Mesothelial cell of epicardium (in vitro differentiated cells): ENCODE measurements at regions not wholly inside any gene's neighbourhood (a gene's known extent, or its start where the extent isn't known, plus 50 kb on each side); places are given as distances from the start of the nearest gene placed in this dataset.

ENCODE experiments used
- DNase-seq, 2 experiments: peaks; one replicate each; pipeline ENCODE4 v3.0.0; 2021; ENCODE audit warnings: low spot score in 2 of 2; ENCODE audit not compliant: unreplicated experiment in 2 of 2
- H3K27ac Mint-ChIP-seq: 2 replicates; pipeline ENCODE4 v1.8.0; 2021; ENCODE audit warnings: mixed read lengths
- H3K27me3 Mint-ChIP-seq: 2 replicates; pipeline ENCODE4 v1.8.0; 2021; ENCODE audit warnings: low read depth, mixed read lengths
- H3K36me3 Mint-ChIP-seq: 2 replicates; pipeline ENCODE4 v1.8.0; 2021; ENCODE audit warnings: mixed read lengths
- H3K4me1 Mint-ChIP-seq: 2 replicates; pipeline ENCODE4 v1.8.0; 2021; ENCODE audit warnings: mixed read lengths
- H3K4me3 Mint-ChIP-seq: 2 replicates; pipeline ENCODE4 v1.8.0; 2021; ENCODE audit warnings: mild to moderate bottlenecking, moderate library complexity, mixed read lengths
- H3K9me3 Mint-ChIP-seq: 2 replicates; pipeline ENCODE4 v1.8.0; 2021; ENCODE audit warnings: mixed read lengths
- TF ChIP-seq, protein P1 (sequence below): fragments of 200-600 bp; sonication (generic); IDR thresholded peaks from one replicate; pipeline ENCODE4 v1.5.0; 2021; ENCODE audit warnings: antibody characterized with exemption; ENCODE audit not compliant: unreplicated experiment

DNA sequence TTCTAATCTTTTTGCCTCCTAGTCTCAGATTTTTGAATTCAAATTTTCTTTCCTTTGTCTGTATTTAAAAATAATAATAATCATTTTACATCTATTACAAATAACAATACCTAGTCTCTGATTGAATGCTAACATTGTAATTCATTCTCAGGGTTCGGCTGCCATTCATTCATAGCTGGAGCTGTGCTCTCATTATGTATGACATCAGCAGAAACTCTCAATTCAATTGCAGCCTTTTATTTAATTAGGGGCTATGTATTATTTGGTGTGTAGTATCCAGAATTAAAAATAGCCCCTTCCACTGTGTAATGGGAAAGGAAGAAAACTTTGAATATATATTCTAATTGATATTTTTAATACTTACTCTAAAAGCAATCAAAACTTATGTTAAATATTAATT, 270.4 kb upstream of the MDFIC2 start:
- no peak for DNase-seq
- Mint-ChIP-seq H3K4me1 (no peaks in the 10 kb centered on the region), H3K36me3 (no peaks in the 10 kb centered on the region), H3K4me3 (no peak overlapping the region), H3K27me3 (peaks cover 3% of the 10 kb centered on the region), H3K9me3 (peaks cover 5% of the 10 kb centered on the region), H3K27ac (no peak overlapping the region)
- TF ChIP-seq, protein P1, sequence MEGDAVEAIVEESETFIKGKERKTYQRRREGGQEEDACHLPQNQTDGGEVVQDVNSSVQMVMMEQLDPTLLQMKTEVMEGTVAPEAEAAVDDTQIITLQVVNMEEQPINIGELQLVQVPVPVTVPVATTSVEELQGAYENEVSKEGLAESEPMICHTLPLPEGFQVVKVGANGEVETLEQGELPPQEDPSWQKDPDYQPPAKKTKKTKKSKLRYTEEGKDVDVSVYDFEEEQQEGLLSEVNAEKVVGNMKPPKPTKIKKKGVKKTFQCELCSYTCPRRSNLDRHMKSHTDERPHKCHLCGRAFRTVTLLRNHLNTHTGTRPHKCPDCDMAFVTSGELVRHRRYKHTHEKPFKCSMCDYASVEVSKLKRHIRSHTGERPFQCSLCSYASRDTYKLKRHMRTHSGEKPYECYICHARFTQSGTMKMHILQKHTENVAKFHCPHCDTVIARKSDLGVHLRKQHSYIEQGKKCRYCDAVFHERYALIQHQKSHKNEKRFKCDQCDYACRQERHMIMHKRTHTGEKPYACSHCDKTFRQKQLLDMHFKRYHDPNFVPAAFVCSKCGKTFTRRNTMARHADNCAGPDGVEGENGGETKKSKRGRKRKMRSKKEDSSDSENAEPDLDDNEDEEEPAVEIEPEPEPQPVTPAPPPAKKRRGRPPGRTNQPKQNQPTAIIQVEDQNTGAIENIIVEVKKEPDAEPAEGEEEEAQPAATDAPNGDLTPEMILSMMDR, result no peak

DNA sequence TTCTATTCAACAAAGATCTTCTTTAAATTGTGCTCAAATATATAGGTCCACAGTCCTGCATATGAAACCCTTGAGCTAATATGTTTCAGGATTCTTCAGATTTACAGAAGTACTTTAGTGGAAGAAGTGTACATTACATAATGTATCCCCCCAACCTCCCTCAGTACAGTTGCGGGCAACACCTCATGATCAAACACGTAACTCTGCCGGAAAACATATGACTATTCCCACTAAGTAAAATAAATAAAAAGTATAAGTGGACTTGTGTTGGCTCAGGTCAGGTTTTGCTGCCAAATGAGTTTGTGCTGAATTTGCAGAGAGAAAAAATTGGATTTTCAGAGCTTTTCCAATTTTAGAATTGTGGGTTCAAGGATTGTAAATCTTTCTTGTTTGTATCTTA, 267.6 kb upstream of the MDFIC2 start:
- H3K36me3 Mint-ChIP-seq, result no peaks in the 10 kb centered on the region

DNA sequence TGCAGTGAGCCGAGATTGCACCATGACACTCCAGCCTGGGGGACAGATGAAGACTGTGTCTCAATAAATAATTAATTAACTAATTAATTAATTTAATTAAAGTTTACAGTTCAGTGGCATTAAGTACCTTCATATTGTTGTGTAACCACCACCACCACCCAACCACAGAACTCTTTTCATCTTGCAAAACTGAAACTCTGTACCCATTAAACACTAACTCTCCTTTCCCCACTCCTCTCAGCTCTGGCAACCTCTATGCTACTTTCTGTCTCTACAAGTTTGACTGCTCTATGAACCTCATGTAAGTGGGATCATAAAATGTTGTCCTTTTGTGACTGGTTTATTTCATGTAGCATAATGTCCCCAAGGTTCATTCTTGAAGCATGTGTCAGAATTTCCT, 259.3 kb upstream of the MDFIC2 start:
- Mint-ChIP-seq H3K9me3 (peaks cover 6% of the 10 kb centered on the region), H3K4me3 (no peak overlapping the region), H3K27me3 (no peaks in the 10 kb centered on the region), H3K27ac (no peak overlapping the region), H3K4me1 (no peaks in the 10 kb centered on the region), H3K36me3 (no peaks in the 10 kb centered on the region)
- DNase-seq, result no peak
- TF ChIP-seq, protein P1, result no peak

More for the DNA sequence above, 267.6 kb upstream of the MDFIC2 start:
- Mint-ChIP-seq H3K27me3 (peaks cover 3% of the 10 kb centered on the region), H3K4me1 (no peaks in the 10 kb centered on the region), H3K9me3 (peaks cover 5% of the 10 kb centered on the region), H3K27ac (no peak overlapping the region), H3K4me3 (no peak overlapping the region)
- no peak for DNase-seq
- TF ChIP-seq, protein P1, result no peak

DNA sequence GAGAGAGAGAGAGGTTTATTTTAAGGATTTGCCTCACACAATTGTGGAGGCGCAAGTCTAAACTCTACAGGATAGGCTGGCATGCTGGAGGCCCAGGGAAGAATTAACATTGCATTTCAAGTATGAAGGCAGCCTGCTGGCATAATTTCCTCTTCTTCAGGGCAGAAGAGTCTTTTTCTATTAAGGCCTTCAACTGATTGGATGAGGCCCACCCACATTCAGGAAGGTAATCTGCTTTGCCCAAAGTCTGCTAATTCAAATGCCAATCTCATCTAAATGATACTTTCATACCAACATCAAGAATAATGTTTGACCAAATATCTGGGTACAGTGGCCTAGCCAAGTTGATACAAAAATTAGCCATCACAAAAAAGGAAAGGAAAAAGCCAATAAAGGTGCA, 258.1 kb upstream of the MDFIC2 start:
- TF ChIP-seq, protein P1, result no peak
- H3K36me3 Mint-ChIP-seq, result no peaks in the 10 kb centered on the region
- no peak overlapping the region for H3K4me3 Mint-ChIP-seq
- peaks cover 11% of the 10 kb centered on the region for H3K9me3 Mint-ChIP-seq
- no peaks in the 10 kb centered on the region for H3K4me1 Mint-ChIP-seq
- no peak overlapping the region for H3K27ac Mint-ChIP-seq
- no peaks in the 10 kb centered on the region for H3K27me3 Mint-ChIP-seq
- DNase-seq, result no peak

DNA sequence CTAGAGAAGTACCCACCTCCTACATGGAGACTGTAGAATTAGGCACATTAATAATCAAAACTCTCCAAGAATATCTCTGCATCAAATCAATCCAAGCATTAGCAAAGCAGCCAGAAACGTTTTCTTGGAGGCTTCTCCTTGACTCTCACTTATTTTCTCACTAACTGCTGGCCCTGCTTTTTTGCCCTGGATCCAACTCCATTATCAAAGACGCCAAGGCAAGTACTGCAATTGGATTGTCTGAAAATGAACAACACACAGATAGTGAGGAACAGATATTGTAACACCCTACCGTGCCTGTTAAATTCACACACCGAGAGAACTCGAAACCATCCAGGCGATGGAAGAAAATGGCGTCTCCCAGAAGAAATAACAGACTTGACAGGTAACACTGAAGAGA, 256.2 kb upstream of the MDFIC2 start:
- H3K27me3 Mint-ChIP-seq, result no peaks in the 10 kb centered on the region
- H3K9me3 Mint-ChIP-seq, result peaks cover 16% of the 10 kb centered on the region
- no peak overlapping the region for H3K4me3 Mint-ChIP-seq
- DNase-seq, result no peak
- H3K36me3 Mint-ChIP-seq, result no peaks in the 10 kb centered on the region
- no peak overlapping the region for H3K27ac Mint-ChIP-seq
- no peaks in the 10 kb centered on the region for H3K4me1 Mint-ChIP-seq
- TF ChIP-seq, protein P1, result no peak

DNA sequence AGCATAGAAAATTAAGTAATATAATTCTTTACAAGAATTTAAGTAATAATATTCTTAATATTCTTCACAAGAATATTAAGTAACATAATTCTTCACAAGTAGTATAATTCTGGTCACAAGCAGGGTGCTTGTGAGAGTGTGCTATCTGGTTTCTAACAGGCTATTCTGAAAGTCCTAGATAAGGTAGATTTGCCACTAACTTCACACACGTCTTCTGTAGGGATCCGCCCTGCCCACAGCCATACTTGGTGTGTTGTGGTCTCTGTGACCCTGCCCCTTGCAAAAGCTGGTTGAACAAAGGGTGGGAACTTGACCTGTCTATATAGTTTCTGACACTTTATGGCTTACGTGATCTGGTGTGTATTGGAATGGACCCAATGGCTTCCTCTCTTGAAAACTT, 253.4 kb upstream of the MDFIC2 start:
- H3K27me3 Mint-ChIP-seq, result no peaks in the 10 kb centered on the region
- no peak for DNase-seq
- no peaks in the 10 kb centered on the region for H3K36me3 Mint-ChIP-seq
- no peak overlapping the region for H3K27ac Mint-ChIP-seq
- H3K4me1 Mint-ChIP-seq, result no peaks in the 10 kb centered on the region
- H3K4me3 Mint-ChIP-seq, result no peak overlapping the region
- TF ChIP-seq, protein P1, result no peak
- H3K9me3 Mint-ChIP-seq, result peaks cover 24% of the 10 kb centered on the region
